ENCODE measurements at regions not wholly inside any gene's neighbourhood (a gene's known extent, or its start where the extent isn't known, plus 50 kb on each side); places are given as distances from the start of the nearest gene placed in this dataset.

GRCh38 chr13:72186730-72187422, 319.9 kb upstream of the DACH1 start:
- TF ChIP-seq CEBPB (IDR thresholded peaks at IDR 0.05; ENCODE audit: borderline replicate concordance in 1 of 2, low read depth in 2 of 2, low read length in 2 of 2) (no peak), NFYA (IDR thresholded peaks at IDR 0.05; ENCODE audit: borderline replicate concordance, low read depth, low read length) (no peak), SIN3A (IDR thresholded peaks at IDR 0.05; ENCODE audit: low read depth, low read length) (no peak), CTCF (IDR thresholded peaks at IDR 0.05 in 2 of 3, conservative IDR thresholded peaks at IDR 0.05 in 1 of 3; ENCODE audit: control insufficient read depth in 2 of 3, extremely low read depth in 1 of 3, insufficient read depth in 1 of 3, low read depth in 3 of 3, low read length in 3 of 3) (no peak), EZH2 (IDR thresholded peaks at IDR 0.05; ENCODE audit: borderline replicate concordance, control insufficient read depth, low read depth, low read length) (no peak), ZBTB33 (IDR thresholded peaks at IDR 0.05) (no peak), REST (IDR thresholded peaks at IDR 0.05; ENCODE audit: low read depth, low read length) (no peak), MTA3 (IDR thresholded peaks at IDR 0.05; ENCODE audit: borderline replicate concordance, low read length) (no peak)
- TF ChIP-seq, protein P1, sequence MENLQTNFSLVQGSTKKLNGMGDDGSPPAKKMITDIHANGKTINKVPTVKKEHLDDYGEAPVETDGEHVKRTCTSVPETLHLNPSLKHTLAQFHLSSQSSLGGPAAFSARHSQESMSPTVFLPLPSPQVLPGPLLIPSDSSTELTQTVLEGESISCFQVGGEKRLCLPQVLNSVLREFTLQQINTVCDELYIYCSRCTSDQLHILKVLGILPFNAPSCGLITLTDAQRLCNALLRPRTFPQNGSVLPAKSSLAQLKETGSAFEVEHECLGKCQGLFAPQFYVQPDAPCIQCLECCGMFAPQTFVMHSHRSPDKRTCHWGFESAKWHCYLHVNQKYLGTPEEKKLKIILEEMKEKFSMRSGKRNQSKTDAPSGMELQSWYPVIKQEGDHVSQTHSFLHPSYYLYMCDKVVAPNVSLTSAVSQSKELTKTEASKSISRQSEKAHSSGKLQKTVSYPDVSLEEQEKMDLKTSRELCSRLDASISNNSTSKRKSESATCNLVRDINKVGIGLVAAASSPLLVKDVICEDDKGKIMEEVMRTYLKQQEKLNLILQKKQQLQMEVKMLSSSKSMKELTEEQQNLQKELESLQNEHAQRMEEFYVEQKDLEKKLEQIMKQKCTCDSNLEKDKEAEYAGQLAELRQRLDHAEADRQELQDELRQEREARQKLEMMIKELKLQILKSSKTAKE (IDR thresholded peaks at IDR 0.05; ENCODE audit: low read depth, poor library complexity, severe bottlenecking): no peak
- TF ChIP-seq, protein P2, sequence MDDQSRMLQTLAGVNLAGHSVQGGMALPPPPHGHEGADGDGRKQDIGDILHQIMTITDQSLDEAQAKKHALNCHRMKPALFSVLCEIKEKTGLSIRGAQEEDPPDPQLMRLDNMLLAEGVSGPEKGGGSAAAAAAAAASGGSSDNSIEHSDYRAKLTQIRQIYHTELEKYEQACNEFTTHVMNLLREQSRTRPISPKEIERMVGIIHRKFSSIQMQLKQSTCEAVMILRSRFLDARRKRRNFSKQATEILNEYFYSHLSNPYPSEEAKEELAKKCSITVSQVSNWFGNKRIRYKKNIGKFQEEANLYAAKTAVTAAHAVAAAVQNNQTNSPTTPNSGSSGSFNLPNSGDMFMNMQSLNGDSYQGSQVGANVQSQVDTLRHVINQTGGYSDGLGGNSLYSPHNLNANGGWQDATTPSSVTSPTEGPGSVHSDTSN (IDR thresholded peaks at IDR 0.05; ENCODE audit: insufficient replicate concordance, low read depth, low read length): no peak
